Type B pancreatic cell (in vitro differentiated cells): ENCODE measurements at regions not wholly inside any gene's neighbourhood (a gene's known extent, or its start where the extent isn't known, plus 50 kb on each side); places are given as distances from the start of the nearest gene placed in this dataset.

Experiments
- DNase-seq: peaks from one replicate; pipeline ENCODE4 v3.0.0; 2021; ENCODE audit warnings: mixed read lengths; ENCODE audit not compliant: unreplicated experiment; ENCODE audit errors: extremely low spot score
- H3K27ac Mint-ChIP-seq: 2 replicates; pipeline ENCODE4 v1.8.0; 2021; ENCODE audit warnings: mild to moderate bottlenecking, mixed read lengths
- H3K27me3 Mint-ChIP-seq: 2 replicates; pipeline ENCODE4 v1.8.0; 2021; ENCODE audit warnings: mixed read lengths
- H3K36me3 Mint-ChIP-seq: 2 replicates; pipeline ENCODE4 v1.8.0; 2021; ENCODE audit warnings: mixed read lengths
- H3K4me1 Mint-ChIP-seq: one replicate; pipeline ENCODE4 v1.8.0; 2021; ENCODE audit warnings: mixed read lengths; ENCODE audit not compliant: unreplicated experiment
- H3K4me3 Mint-ChIP-seq: 2 replicates; pipeline ENCODE4 v1.8.0; 2021; ENCODE audit warnings: mild to moderate bottlenecking, mixed read lengths
- H3K9me3 Mint-ChIP-seq: 2 replicates; pipeline ENCODE4 v1.8.0; 2021; ENCODE audit warnings: mixed read lengths
- CTCF ChIP-seq: fragments of 200-600 bp; sonication (generic); conservative IDR thresholded peaks from 2 replicates; pipeline ENCODE4 v1.5.0; 2021; ENCODE audit warnings: antibody characterized with exemption, mild to moderate bottlenecking

GRCh38 chr11:120001178-120002090, 136.5 kb downstream of the TRIM29 start:
- Mint-ChIP-seq H3K9me3 (no peaks in the 10 kb centered on the region), H3K27me3 (peaks cover 8% of the 10 kb centered on the region), H3K4me1 (peaks cover 13% of the 10 kb centered on the region), H3K36me3 (no peaks in the 10 kb centered on the region), H3K27ac (no peak overlapping the region), H3K4me3 (no peak overlapping the region)
- no peak for TF ChIP-seq CTCF
- DNase-seq, result no peak

- H3K9me3 Mint-ChIP-seq, result no peaks in the 10 kb centered on the region
- no peak overlapping the region for H3K27ac Mint-ChIP-seq
- H3K36me3 Mint-ChIP-seq, result no peaks in the 10 kb centered on the region
- peaks cover 13% of the 10 kb centered on the region for H3K4me1 Mint-ChIP-seq
- peak; percentile 36 for TF ChIP-seq CTCF
- peaks cover 8% of the 10 kb centered on the region for H3K27me3 Mint-ChIP-seq
- no peak overlapping the region for H3K4me3 Mint-ChIP-seq
- DNase-seq, result no peak
These were observed 138.7 kb downstream of the TRIM29 start for GRCh38 chr11:119999220-119999619.

- TF ChIP-seq CTCF, result no peak
- Mint-ChIP-seq H3K27me3 (peaks cover 3% of the 10 kb centered on the region), H3K4me1 (peaks cover 17% of the 10 kb centered on the region), H3K9me3 (no peaks in the 10 kb centered on the region), H3K27ac (no peak overlapping the region), H3K36me3 (no peaks in the 10 kb centered on the region), H3K4me3 (no peak overlapping the region)
- no peak for DNase-seq
These were observed 141.4 kb downstream of the TRIM29 start for GRCh38 chr11:119996556-119996955.

GRCh38 chr11:119995730-119996491, 142.0 kb downstream of the TRIM29 start:
- no peak for DNase-seq
- peak; percentile 32 for TF ChIP-seq CTCF
- Mint-ChIP-seq H3K4me3 (no peak overlapping the region), H3K27ac (no peak overlapping the region), H3K36me3 (no peaks in the 10 kb centered on the region), H3K9me3 (no peaks in the 10 kb centered on the region), H3K27me3 (no peaks in the 10 kb centered on the region), H3K4me1 (peaks cover 13% of the 10 kb centered on the region)

GRCh38 chr11:119993722-119994121, 144.2 kb downstream of the TRIM29 start:
- no peaks in the 10 kb centered on the region for H3K9me3 Mint-ChIP-seq
- no peak for DNase-seq
- no peak overlapping the region for H3K27ac Mint-ChIP-seq
- no peak overlapping the region for H3K4me3 Mint-ChIP-seq
- H3K36me3 Mint-ChIP-seq, result no peaks in the 10 kb centered on the region
- peaks cover 24% of the 10 kb centered on the region for H3K4me1 Mint-ChIP-seq
- H3K27me3 Mint-ChIP-seq, result peaks cover 6% of the 10 kb centered on the region
- TF ChIP-seq CTCF, result no peak
